Thymus (tissue), 11 donors: ENCODE measurements at regions not wholly inside any gene's neighbourhood (a gene's known extent, or its start where the extent isn't known, plus 50 kb on each side); places are given as distances from the start of the nearest gene placed in this dataset.
"Not testable (repeated sequence)": the region's sequence is repeated elsewhere in the genome, so short reads cannot be mapped to it uniquely, and the experiment has no call there.

Experiments used
- DNase-seq, 9 donors: peaks; one replicate each; pipeline ENCODE4 v3.0.0-alpha.2; 2013; ENCODE audit warnings: low spot score in 9 of 9, low read depth in 6 of 9, missing footprints in 1 of 9
- H3K27ac ChIP-seq, 2 donors: one replicate each; pipeline ENCODE4 v1.5.1; 2013; ENCODE audit warnings: control low read depth in 1 of 2, low read depth in 1 of 2, low read length in 1 of 2, mild to moderate bottlenecking in 1 of 2, moderate library complexity in 1 of 2
- H3K27me3 ChIP-seq, 2 donors: one replicate each; pipeline ENCODE4 v1.5.1; 2013; ENCODE audit warnings: low read length in 1 of 2; ENCODE audit not compliant: control insufficient read depth in 2 of 2, insufficient read depth in 1 of 2
- H3K36me3 ChIP-seq, 2 donors: one replicate each; pipeline ENCODE4 v1.5.1; 2013; ENCODE audit warnings: low read length in 1 of 2, mild to moderate bottlenecking in 1 of 2, moderate library complexity in 1 of 2; ENCODE audit not compliant: control insufficient read depth in 2 of 2, insufficient read depth in 2 of 2
- H3K4me1 ChIP-seq, 2 donors: one replicate each; pipeline ENCODE4 v1.5.1; 2013; ENCODE audit warnings: low read length in 2 of 2; ENCODE audit not compliant: control insufficient read depth in 2 of 2, insufficient read depth in 2 of 2
- H3K4me3 ChIP-seq, 2 donors: one replicate each; pipeline ENCODE4 v1.5.1; 2013; ENCODE audit warnings: low read length in 2 of 2, control low read depth in 1 of 2, mild to moderate bottlenecking in 1 of 2
- H3K9me3 ChIP-seq, 2 donors: one replicate each; pipeline ENCODE4 v1.5.1; 2013; ENCODE audit warnings: low read length in 1 of 2, mild to moderate bottlenecking in 1 of 2; ENCODE audit not compliant: control insufficient read depth in 2 of 2, insufficient read depth in 1 of 2
- WGBS: extraction: QIAGEN DNeasy Blood & Tissue Kit; methylation state at CpG from one replicate; pipeline ENCODE4 v1.1.7; 2013; 5-methylcytosine and 5-hydroxymethylcytosine counted together
- donor health status: healthy.

GRCh38 chr3:20935791-20936190, 749.8 kb upstream of the SGO1 start:
- Histone ChIP-seq H3K9me3 (peaks cover 0 to 3% of the 10 kb centered on the region in 2 donors), H3K4me1 (no peaks in the 10 kb centered on the region), H3K4me3 (no peak overlapping the region), H3K27me3 (no peaks in the 10 kb centered on the region), H3K36me3 (no peaks in the 10 kb centered on the region), H3K27ac (no peak overlapping the region)
- no peak for DNase-seq
- 97% methylated on average over 2 of the region's 2 CpGs for WGBS

GRCh38 chr3:20931834-20932233, 745.8 kb upstream of the SGO1 start:
- WGBS: 96% methylated on average over 1 of the region's 1 CpG
- Histone ChIP-seq H3K36me3 (no peaks in the 10 kb centered on the region), H3K4me1 (no peaks in the 10 kb centered on the region), H3K27ac (no peak overlapping the region), H3K27me3 (no peaks in the 10 kb centered on the region), H3K9me3 (peaks cover 0 to 3% of the 10 kb centered on the region in 2 donors), H3K4me3 (no peak overlapping the region)
- no peak for DNase-seq

GRCh38 chr3:20930034-20930433, 744.0 kb upstream of the SGO1 start:
- Histone ChIP-seq H3K4me3 (no peak overlapping the region), H3K36me3 (no peaks in the 10 kb centered on the region), H3K27me3 (no peaks in the 10 kb centered on the region), H3K9me3 (peaks cover 0 to 3% of the 10 kb centered on the region in 2 donors), H3K27ac (no peak overlapping the region), H3K4me1 (no peaks in the 10 kb centered on the region)
- WGBS: 23% methylated on average over 3 of the region's 3 CpGs
- DNase-seq: no peak

- Histone ChIP-seq H3K9me3 (peaks cover 0 to 3% of the 10 kb centered on the region in 2 donors), H3K27me3 (no peaks in the 10 kb centered on the region), H3K4me1 (no peaks in the 10 kb centered on the region), H3K36me3 (no peaks in the 10 kb centered on the region), H3K4me3 (no peak overlapping the region), H3K27ac (no peak overlapping the region)
- no peak for DNase-seq
- WGBS: 86% methylated on average over 5 of the region's 5 CpGs
Measured at GRCh38 chr3:20924646-20925385, 738.8 kb upstream of the SGO1 start.

- H3K4me1 ChIP-seq, DNase-seq, H3K4me3 ChIP-seq, H3K27me3 ChIP-seq, H3K27ac ChIP-seq, H3K36me3 ChIP-seq: not testable (repeated sequence)
- WGBS: 96% methylated on average over 5 of the region's 5 CpGs
- peaks cover 0 to 13% of the 10 kb centered on the region in 2 donors for H3K9me3 ChIP-seq
Measured at GRCh38 chr3:20921112-20921511, 735.1 kb upstream of the SGO1 start.

- no peaks in the 10 kb centered on the region for H3K27me3 ChIP-seq
- DNase-seq: no peak
Measured at GRCh38 chr3:20916951-20917606, 731.1 kb upstream of the SGO1 start.

GRCh38 chr3:20914310-20914709, 728.3 kb upstream of the SGO1 start:
- 94% methylated on average over 2 of the region's 2 CpGs for WGBS
- no peak for DNase-seq

More at GRCh38 chr3:20916951-20917606, 731.1 kb upstream of the SGO1 start:
- WGBS: 83% methylated on average over 6 of the region's 6 CpGs
- no peak overlapping the region for H3K27ac ChIP-seq
- no peaks in the 10 kb centered on the region for H3K4me1 ChIP-seq
- H3K9me3 ChIP-seq: peaks cover 0 to 13% of the 10 kb centered on the region in 2 donors
- H3K4me3 ChIP-seq: no peak overlapping the region
- no peaks in the 10 kb centered on the region for H3K36me3 ChIP-seq

GRCh38 chr3:20912406-20912805, 726.4 kb upstream of the SGO1 start:
- Histone ChIP-seq H3K9me3 (peaks cover 0 to 3% of the 10 kb centered on the region in 2 donors), H3K4me1 (no peaks in the 10 kb centered on the region), H3K36me3 (no peaks in the 10 kb centered on the region), H3K4me3 (no peak overlapping the region), H3K27me3 (no peaks in the 10 kb centered on the region), H3K27ac (no peak overlapping the region)
- WGBS: 81% methylated on average over 2 of the region's 2 CpGs
- DNase-seq: no peak

More at GRCh38 chr3:20914310-20914709, 728.3 kb upstream of the SGO1 start:
- Histone ChIP-seq H3K4me1 (no peaks in the 10 kb centered on the region), H3K27me3 (no peaks in the 10 kb centered on the region), H3K4me3 (no peak overlapping the region), H3K9me3 (peaks cover 0 to 9% of the 10 kb centered on the region in 2 donors), H3K36me3 (no peaks in the 10 kb centered on the region), H3K27ac (no peak overlapping the region)

- WGBS: 80% methylated on average over 3 of the region's 3 CpGs
- H3K27ac ChIP-seq: no peak overlapping the region
Measured at GRCh38 chr3:20909511-20909910, 723.5 kb upstream of the SGO1 start.

More at GRCh38 chr3:20909511-20909910, 723.5 kb upstream of the SGO1 start:
- no peaks in the 10 kb centered on the region for H3K36me3 ChIP-seq
- no peaks in the 10 kb centered on the region for H3K27me3 ChIP-seq
- DNase-seq: no peak
- no peak overlapping the region for H3K4me3 ChIP-seq
- H3K9me3 ChIP-seq: no peaks in the 10 kb centered on the region
- no peaks in the 10 kb centered on the region for H3K4me1 ChIP-seq
